Esophagus squamous epithelium (tissue), 4 donors: ENCODE measurements at regions not wholly inside any gene's neighbourhood (a gene's known extent, or its start where the extent isn't known, plus 50 kb on each side); places are given as distances from the start of the nearest gene placed in this dataset.

ENCODE experiments used
- POLR2A ChIP-seq, 4 donors: fragments of 450-650 bp; IDR thresholded peaks; one replicate each; pipeline ENCODE4 v1.6.1; 2017; ENCODE audit warnings: antibody characterized with exemption in 4 of 4, mild to moderate bottlenecking in 4 of 4, moderate library complexity in 3 of 4
- TF ChIP-seq, protein P1 (sequence below), 6 experiments: fragments of 450-650 bp in 4 of 6; fragments of 200-600 bp in 2 of 6; sonication (generic) in 2 of 6; IDR thresholded peaks; one replicate each; pipeline ENCODE4 v1.5.1; 2016 to 2019; ENCODE audit warnings: antibody characterized with exemption in 6 of 6, mild to moderate bottlenecking in 4 of 6, moderate library complexity in 4 of 6

GRCh38 chr11:101277036-101277435, 147.4 kb upstream of the PGR start:
- TF ChIP-seq POLR2A (IDR thresholded peaks at IDR 0.05) = no peak
- TF ChIP-seq, protein P1, sequence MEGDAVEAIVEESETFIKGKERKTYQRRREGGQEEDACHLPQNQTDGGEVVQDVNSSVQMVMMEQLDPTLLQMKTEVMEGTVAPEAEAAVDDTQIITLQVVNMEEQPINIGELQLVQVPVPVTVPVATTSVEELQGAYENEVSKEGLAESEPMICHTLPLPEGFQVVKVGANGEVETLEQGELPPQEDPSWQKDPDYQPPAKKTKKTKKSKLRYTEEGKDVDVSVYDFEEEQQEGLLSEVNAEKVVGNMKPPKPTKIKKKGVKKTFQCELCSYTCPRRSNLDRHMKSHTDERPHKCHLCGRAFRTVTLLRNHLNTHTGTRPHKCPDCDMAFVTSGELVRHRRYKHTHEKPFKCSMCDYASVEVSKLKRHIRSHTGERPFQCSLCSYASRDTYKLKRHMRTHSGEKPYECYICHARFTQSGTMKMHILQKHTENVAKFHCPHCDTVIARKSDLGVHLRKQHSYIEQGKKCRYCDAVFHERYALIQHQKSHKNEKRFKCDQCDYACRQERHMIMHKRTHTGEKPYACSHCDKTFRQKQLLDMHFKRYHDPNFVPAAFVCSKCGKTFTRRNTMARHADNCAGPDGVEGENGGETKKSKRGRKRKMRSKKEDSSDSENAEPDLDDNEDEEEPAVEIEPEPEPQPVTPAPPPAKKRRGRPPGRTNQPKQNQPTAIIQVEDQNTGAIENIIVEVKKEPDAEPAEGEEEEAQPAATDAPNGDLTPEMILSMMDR (IDR thresholded peaks at IDR 0.05) = no peak
